ENCODE measurements at regions not wholly inside any gene's neighbourhood (a gene's known extent, or its start where the extent isn't known, plus 50 kb on each side); places are given as distances from the start of the nearest gene placed in this dataset.

GRCh38 chr3:67076607-67077006 is 78.5 kb downstream of the KBTBD8 start:
- Histone ChIP-seq H3K27me3 (no peaks in the 10 kb centered on the region), H3K4me1 (no peaks in the 10 kb centered on the region), H3K27ac (replicated peaks in 1 of 4) (no peak overlapping the region), H3K4me3 (no peak overlapping the region), H3K36me3 (no peaks in the 10 kb centered on the region), H3K9me3 (no peaks in the 10 kb centered on the region)
- WGBS, result 58% methylated on average over 2 of the region's 2 CpGs
- TF ChIP-seq, protein P1, sequence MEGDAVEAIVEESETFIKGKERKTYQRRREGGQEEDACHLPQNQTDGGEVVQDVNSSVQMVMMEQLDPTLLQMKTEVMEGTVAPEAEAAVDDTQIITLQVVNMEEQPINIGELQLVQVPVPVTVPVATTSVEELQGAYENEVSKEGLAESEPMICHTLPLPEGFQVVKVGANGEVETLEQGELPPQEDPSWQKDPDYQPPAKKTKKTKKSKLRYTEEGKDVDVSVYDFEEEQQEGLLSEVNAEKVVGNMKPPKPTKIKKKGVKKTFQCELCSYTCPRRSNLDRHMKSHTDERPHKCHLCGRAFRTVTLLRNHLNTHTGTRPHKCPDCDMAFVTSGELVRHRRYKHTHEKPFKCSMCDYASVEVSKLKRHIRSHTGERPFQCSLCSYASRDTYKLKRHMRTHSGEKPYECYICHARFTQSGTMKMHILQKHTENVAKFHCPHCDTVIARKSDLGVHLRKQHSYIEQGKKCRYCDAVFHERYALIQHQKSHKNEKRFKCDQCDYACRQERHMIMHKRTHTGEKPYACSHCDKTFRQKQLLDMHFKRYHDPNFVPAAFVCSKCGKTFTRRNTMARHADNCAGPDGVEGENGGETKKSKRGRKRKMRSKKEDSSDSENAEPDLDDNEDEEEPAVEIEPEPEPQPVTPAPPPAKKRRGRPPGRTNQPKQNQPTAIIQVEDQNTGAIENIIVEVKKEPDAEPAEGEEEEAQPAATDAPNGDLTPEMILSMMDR (IDR thresholded peaks at IDR 0.05), result no peak
- no peak for TF ChIP-seq POLR2A (IDR thresholded peaks at IDR 0.05; ENCODE audit: low read depth)
- TF ChIP-seq EP300 (IDR thresholded peaks at IDR 0.05), result no peak
- TF ChIP-seq POLR2AphosphoS5 (IDR thresholded peaks at IDR 0.05), result no peak
- DNase-seq (ENCODE audit: extremely low spot score), result no peak
- intact Hi-C loops (cut with DNase I), result no loop called here

DNA sequence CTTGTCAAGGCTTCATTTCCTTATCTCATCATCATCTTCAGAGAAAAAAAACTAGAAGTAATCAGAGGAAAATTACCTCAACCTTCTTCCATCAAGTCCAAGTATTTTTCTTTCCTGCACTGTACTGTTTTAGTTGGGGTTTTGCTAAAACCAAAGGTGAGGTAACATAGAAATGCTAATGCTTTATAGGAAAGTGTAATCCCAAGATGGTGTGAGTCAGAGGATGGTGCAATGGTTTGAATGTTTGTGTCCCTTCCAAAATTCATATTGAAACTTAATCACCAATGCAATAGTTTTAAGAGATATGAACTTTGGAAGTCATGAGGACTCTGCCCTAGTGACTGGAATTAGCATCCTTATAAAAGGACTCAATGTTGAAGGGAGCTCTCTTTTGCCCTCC is 79.5 kb downstream of the KBTBD8 start:
- Histone ChIP-seq H3K27ac (replicated peaks in 1 of 4) (no peak overlapping the region), H3K9me3 (no peaks in the 10 kb centered on the region), H3K4me3 (no peak overlapping the region), H3K36me3 (no peaks in the 10 kb centered on the region), H3K27me3 (no peaks in the 10 kb centered on the region), H3K4me1 (no peaks in the 10 kb centered on the region)
- DNase-seq (ENCODE audit: extremely low spot score), result no peak
- TF ChIP-seq POLR2AphosphoS5 (IDR thresholded peaks at IDR 0.05) (no peak), EP300 (IDR thresholded peaks at IDR 0.05) (no peak), POLR2A (IDR thresholded peaks at IDR 0.05; ENCODE audit: low read depth) (no peak)
- TF ChIP-seq, protein P1 (IDR thresholded peaks at IDR 0.05), result no peak
- intact Hi-C loops (cut with DNase I), result no loop called here

DNA sequence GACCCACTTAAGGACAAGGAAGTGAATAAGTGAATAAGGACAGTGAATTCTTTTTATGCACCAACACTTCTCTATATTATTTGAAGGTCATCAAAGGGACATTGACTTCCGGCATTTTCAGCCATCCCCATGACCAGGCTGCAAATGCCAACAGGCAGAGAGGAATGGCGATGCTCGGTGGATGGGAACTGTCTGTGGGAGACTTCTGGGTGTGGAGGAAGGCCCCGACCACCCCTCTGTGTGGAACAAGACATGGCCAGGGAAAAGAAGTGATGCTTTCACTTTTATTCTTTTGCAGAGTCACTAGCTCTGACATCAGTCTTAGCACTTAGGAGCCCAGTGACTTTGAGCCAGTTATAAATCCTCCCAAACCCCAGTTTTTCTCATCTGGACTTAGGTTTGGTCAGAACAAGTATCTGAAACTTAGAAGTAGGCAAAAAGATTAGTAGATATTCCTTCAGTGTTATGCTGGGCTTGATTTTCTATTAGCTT is 84.5 kb downstream of the KBTBD8 start:
- Histone ChIP-seq H3K4me3 (no peak overlapping the region), H3K27ac (replicated peaks in 1 of 4) (no peak overlapping the region), H3K27me3 (no peaks in the 10 kb centered on the region), H3K36me3 (no peaks in the 10 kb centered on the region), H3K9me3 (peaks cover 0 to 4% (median 0%) of the 10 kb centered on the region in 4 donors), H3K4me1 (no peaks in the 10 kb centered on the region)
- no peak for TF ChIP-seq POLR2AphosphoS5 (IDR thresholded peaks at IDR 0.05)
- intact Hi-C loops (cut with DNase I), result no loop called here
- no peak for DNase-seq (ENCODE audit: extremely low spot score)
- 93% methylated on average over 3 of the region's 4 CpGs for WGBS

DNA sequence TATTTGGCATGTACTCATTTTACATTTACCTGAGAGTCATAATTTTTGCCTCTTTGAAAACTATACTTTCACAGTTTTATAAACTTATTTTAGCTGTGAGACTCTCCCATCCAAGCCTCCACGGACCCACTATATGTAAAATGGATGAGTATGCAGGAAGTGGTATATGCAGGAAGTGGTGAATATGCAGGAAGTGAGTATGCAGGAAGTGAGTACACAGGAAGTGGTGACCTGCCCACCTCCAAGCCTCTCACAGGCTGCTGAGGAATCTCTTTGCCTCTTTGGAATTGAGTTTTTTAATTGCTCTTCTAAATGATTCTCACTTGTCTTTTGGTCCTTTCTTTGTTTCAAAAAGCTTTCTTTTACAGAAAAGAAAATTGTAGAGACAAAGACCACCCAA is 85.2 kb downstream of the KBTBD8 start:
- Histone ChIP-seq H3K9me3 (peaks cover 0 to 6% (median 0%) of the 10 kb centered on the region in 4 donors), H3K27me3 (no peaks in the 10 kb centered on the region), H3K4me3 (no peak overlapping the region), H3K36me3 (no peaks in the 10 kb centered on the region), H3K27ac (replicated peaks in 1 of 4) (no peak overlapping the region), H3K4me1 (no peaks in the 10 kb centered on the region)
- DNase-seq (ENCODE audit: extremely low spot score), result no peak
- WGBS, result 61% methylated on average over 1 of the region's 1 CpG
- intact Hi-C loops (cut with DNase I), result no loop called here
- TF ChIP-seq, protein P1 (IDR thresholded peaks at IDR 0.05), result no peak
- no peak for TF ChIP-seq POLR2A (IDR thresholded peaks at IDR 0.05; ENCODE audit: low read depth)
- no peak for TF ChIP-seq EP300 (IDR thresholded peaks at IDR 0.05)
- TF ChIP-seq POLR2AphosphoS5 (IDR thresholded peaks at IDR 0.05), result no peak

- Histone ChIP-seq H3K27me3 (no peaks in the 10 kb centered on the region), H3K27ac (replicated peaks in 1 of 4) (no peak overlapping the region), H3K4me3 (no peak overlapping the region), H3K9me3 (peaks cover 0 to 13% (median 0%) of the 10 kb centered on the region in 4 donors), H3K36me3 (no peaks in the 10 kb centered on the region), H3K4me1 (no peaks in the 10 kb centered on the region)
- 94% methylated on average over 1 of the region's 1 CpG for WGBS
- no peak for DNase-seq (ENCODE audit: extremely low spot score)
- intact Hi-C loops (cut with DNase I), result no loop called here
- TF ChIP-seq, protein P1 (IDR thresholded peaks at IDR 0.05), result no peak
- TF ChIP-seq EP300 (IDR thresholded peaks at IDR 0.05), result no peak
- no peak for TF ChIP-seq POLR2AphosphoS5 (IDR thresholded peaks at IDR 0.05)
Measured at GRCh38 chr3:67087788-67088187, 89.7 kb downstream of the KBTBD8 start.
